Tibial artery (tissue), 4 donors: ENCODE measurements at regions not wholly inside any gene's neighbourhood (a gene's known extent, or its start where the extent isn't known, plus 50 kb on each side); places are given as distances from the start of the nearest gene placed in this dataset.

Source experiments
- DNase-seq, 2 donors: peaks; one replicate each; pipeline ENCODE4 v3.0.0-alpha.2; 2019
- H3K27ac ChIP-seq, 2 donors: fragments of 200-600 bp; sonication (generic) in 1 of 2; 1 replicate in 1 of 2; 2 replicates in 1 of 2; pipeline ENCODE4 v1.5.1; 2018 to 2019; ENCODE audit warnings: mild to moderate bottlenecking in 1 of 2
- H3K27me3 ChIP-seq, 2 donors: fragments of 200-600 bp; sonication (generic) in 1 of 2; one replicate each; pipeline versions ENCODE4 v1.5.1 to v1.6.0; 2016 to 2019
- H3K36me3 ChIP-seq, 3 donors: fragments of 200-600 bp; sonication (generic) in 2 of 3; one replicate each; pipeline ENCODE4 v1.5.1; 2016 to 2019; ENCODE audit warnings: mild to moderate bottlenecking in 2 of 3
- H3K4me1 ChIP-seq, 4 donors: fragments of 200-600 bp; sonication (generic) in 2 of 4; 1 replicate in 3 of 4; 2 replicates in 1 of 4; pipeline ENCODE4 v1.5.1; 2016 to 2019
- H3K4me3 ChIP-seq, 2 donors: fragments of 200-600 bp; sonication (generic) in 1 of 2; 1 replicate in 1 of 2; 2 replicates in 1 of 2; pipeline ENCODE4 v1.5.1; 2018 to 2019; ENCODE audit warnings: mild to moderate bottlenecking in 2 of 2
- H3K9me3 ChIP-seq, 3 donors: fragments of 200-600 bp; sonication (generic) in 1 of 3; one replicate each; pipeline ENCODE4 v1.5.1; 2016 to 2019
- CTCF ChIP-seq, 2 experiments: fragments of 200-600 bp in 1 of 2; fragments of 450-650 bp in 1 of 2; IDR thresholded peaks; one replicate each; pipeline ENCODE4 v1.5.1; 2017 to 2019; ENCODE audit warnings: antibody characterized with exemption in 2 of 2, mild to moderate bottlenecking in 1 of 2, moderate library complexity in 1 of 2
- intact Hi-C: fragments of 100-400 bp; cut with DNase I; formaldehyde crosslinking; loops from one replicate; pipeline ENCODE4 v1.15.0; 2023; ENCODE audit warnings: low total_unique reads

- Histone ChIP-seq H3K4me1 (no peaks in the 10 kb centered on the region), H3K4me3 (no peak overlapping the region), H3K9me3 (peaks cover 0 to 6% (median 0%) of the 10 kb centered on the region in 3 donors), H3K27ac (no peak overlapping the region), H3K27me3 (no peaks in the 10 kb centered on the region), H3K36me3 (no peaks in the 10 kb centered on the region)
- intact Hi-C loops, result no loop called here
- DNase-seq, result no peak
- no peak for TF ChIP-seq CTCF (IDR thresholded peaks at IDR 0.05)
These were observed 354.9 kb downstream of the KIF4B start for GRCh38 chr5:155368490-155368889.

- Histone ChIP-seq H3K36me3 (no peaks in the 10 kb centered on the region), H3K27ac (no peak overlapping the region), H3K4me3 (no peak overlapping the region), H3K4me1 (no peaks in the 10 kb centered on the region), H3K9me3 (no peaks in the 10 kb centered on the region), H3K27me3 (no peaks in the 10 kb centered on the region)
- DNase-seq, result no peak
- TF ChIP-seq CTCF (IDR thresholded peaks at IDR 0.05), result no peak
- intact Hi-C loops, result no loop called here
These were observed 366.9 kb downstream of the KIF4B start for GRCh38 chr5:155380480-155380879.

- H3K36me3 ChIP-seq, result no peaks in the 10 kb centered on the region
- no peaks in the 10 kb centered on the region for H3K27me3 ChIP-seq
- no peak for DNase-seq
- intact Hi-C loops, result no loop called here
- no peaks in the 10 kb centered on the region for H3K9me3 ChIP-seq
- H3K4me3 ChIP-seq, result no peak overlapping the region
- no peak overlapping the region for H3K27ac ChIP-seq
- no peaks in the 10 kb centered on the region for H3K4me1 ChIP-seq
- no peak for TF ChIP-seq CTCF (IDR thresholded peaks at IDR 0.05)
These were observed 368.1 kb downstream of the KIF4B start for GRCh38 chr5:155381654-155382053.

GRCh38 chr5:155389498-155389897, 375.9 kb downstream of the KIF4B start:
- no peaks in the 10 kb centered on the region for H3K9me3 ChIP-seq
- no peaks in the 10 kb centered on the region for H3K36me3 ChIP-seq
- intact Hi-C loops, result no loop called here
- H3K27me3 ChIP-seq, result no peaks in the 10 kb centered on the region
- H3K4me1 ChIP-seq, result no peaks in the 10 kb centered on the region
- DNase-seq, result no peak
- TF ChIP-seq CTCF (IDR thresholded peaks at IDR 0.05), result no peak
- no peak overlapping the region for H3K4me3 ChIP-seq
- H3K27ac ChIP-seq, result no peak overlapping the region

GRCh38 chr5:155394727-155395126, 381.2 kb downstream of the KIF4B start:
- no peak overlapping the region for H3K27ac ChIP-seq
- no peaks in the 10 kb centered on the region for H3K27me3 ChIP-seq
- TF ChIP-seq CTCF (IDR thresholded peaks at IDR 0.05), result no peak
- H3K4me1 ChIP-seq, result no peaks in the 10 kb centered on the region
- DNase-seq, result no peak
- H3K36me3 ChIP-seq, result no peaks in the 10 kb centered on the region
- H3K9me3 ChIP-seq, result no peaks in the 10 kb centered on the region
- intact Hi-C loops, result no loop called here
- no peak overlapping the region for H3K4me3 ChIP-seq
